ENCODE measurements at regions not wholly inside any gene's neighbourhood (a gene's known extent, or its start where the extent isn't known, plus 50 kb on each side); places are given as distances from the start of the nearest gene placed in this dataset.

GRCh38 chr7:34584526-34584925 lies 73.5 kb upstream of the NPSR1 start:
- H3K9me3 Mint-ChIP-seq, result peaks cover 7% of the 10 kb centered on the region
- H3K4me3 Mint-ChIP-seq, result no peak overlapping the region
- no peaks in the 10 kb centered on the region for H3K27me3 Mint-ChIP-seq
- H3K36me3 Mint-ChIP-seq, result no peaks in the 10 kb centered on the region
- H3K4me1 Mint-ChIP-seq, result no peaks in the 10 kb centered on the region
- no peak overlapping the region for H3K27ac Mint-ChIP-seq
- no peak for ATAC-seq

GRCh38 chr7:34596887-34597286 lies 61.1 kb upstream of the NPSR1 start:
- no peak for ATAC-seq
- Mint-ChIP-seq H3K27ac (no peak overlapping the region), H3K4me1 (no peaks in the 10 kb centered on the region), H3K27me3 (no peaks in the 10 kb centered on the region), H3K36me3 (no peaks in the 10 kb centered on the region), H3K4me3 (no peak overlapping the region), H3K9me3 (peaks cover 2% of the 10 kb centered on the region)

- H3K9me3 Mint-ChIP-seq, result peaks cover 2% of the 10 kb centered on the region
- no peak overlapping the region for H3K27ac Mint-ChIP-seq
- no peaks in the 10 kb centered on the region for H3K27me3 Mint-ChIP-seq
- no peak overlapping the region for H3K4me3 Mint-ChIP-seq
- no peak for ATAC-seq
- H3K36me3 Mint-ChIP-seq, result no peaks in the 10 kb centered on the region
- H3K4me1 Mint-ChIP-seq, result no peaks in the 10 kb centered on the region
Measured at GRCh38 chr7:34603711-34604444, 54.1 kb upstream of the NPSR1 start.
